Fibroblast of mammary gland (primary cell): ENCODE measurements at regions not wholly inside any gene's neighbourhood (a gene's known extent, or its start where the extent isn't known, plus 50 kb on each side); places are given as distances from the start of the nearest gene placed in this dataset.
"Not testable (repeated sequence)": the region's sequence is repeated elsewhere in the genome, so short reads cannot be mapped to it uniquely, and the experiment has no call there.

Source experiments
- DNase-seq: peaks from one replicate; pipeline ENCODE4 v3.0.0-alpha.2; 2010; ENCODE audit warnings: low read depth
- H3K4me3 ChIP-seq: 2 replicates; pipeline ENCODE4 v1.5.1; 2011; ENCODE audit warnings: low read depth, mild to moderate bottlenecking, low read length, moderate library complexity; ENCODE audit not compliant: control insufficient read depth
- TF ChIP-seq, protein P1 (sequence below): conservative IDR thresholded peaks from 2 replicates; pipeline ENCODE4 v1.5.1; 2011; ENCODE audit warnings: low read depth, low read length, inconsistent platforms; ENCODE audit not compliant: control insufficient read depth, insufficient read depth

GRCh38 chr1:238334170-238334569, 443.4 kb upstream of the ZP4 start:
- no peak for DNase-seq
- no peak overlapping the region for H3K4me3 ChIP-seq
- TF ChIP-seq, protein P1, sequence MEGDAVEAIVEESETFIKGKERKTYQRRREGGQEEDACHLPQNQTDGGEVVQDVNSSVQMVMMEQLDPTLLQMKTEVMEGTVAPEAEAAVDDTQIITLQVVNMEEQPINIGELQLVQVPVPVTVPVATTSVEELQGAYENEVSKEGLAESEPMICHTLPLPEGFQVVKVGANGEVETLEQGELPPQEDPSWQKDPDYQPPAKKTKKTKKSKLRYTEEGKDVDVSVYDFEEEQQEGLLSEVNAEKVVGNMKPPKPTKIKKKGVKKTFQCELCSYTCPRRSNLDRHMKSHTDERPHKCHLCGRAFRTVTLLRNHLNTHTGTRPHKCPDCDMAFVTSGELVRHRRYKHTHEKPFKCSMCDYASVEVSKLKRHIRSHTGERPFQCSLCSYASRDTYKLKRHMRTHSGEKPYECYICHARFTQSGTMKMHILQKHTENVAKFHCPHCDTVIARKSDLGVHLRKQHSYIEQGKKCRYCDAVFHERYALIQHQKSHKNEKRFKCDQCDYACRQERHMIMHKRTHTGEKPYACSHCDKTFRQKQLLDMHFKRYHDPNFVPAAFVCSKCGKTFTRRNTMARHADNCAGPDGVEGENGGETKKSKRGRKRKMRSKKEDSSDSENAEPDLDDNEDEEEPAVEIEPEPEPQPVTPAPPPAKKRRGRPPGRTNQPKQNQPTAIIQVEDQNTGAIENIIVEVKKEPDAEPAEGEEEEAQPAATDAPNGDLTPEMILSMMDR: no peak

- TF ChIP-seq, protein P1: no peak
- DNase-seq: no peak
- no peak overlapping the region for H3K4me3 ChIP-seq
Measured at GRCh38 chr1:238331557-238331956, 440.8 kb upstream of the ZP4 start.

- no peak for DNase-seq
- H3K4me3 ChIP-seq: no peak overlapping the region
- TF ChIP-seq, protein P1: no peak
Measured at GRCh38 chr1:238329671-238330070, 438.9 kb upstream of the ZP4 start.

GRCh38 chr1:238327033-238327432, 436.3 kb upstream of the ZP4 start:
- H3K4me3 ChIP-seq, DNase-seq: not testable (repeated sequence)

DNA sequence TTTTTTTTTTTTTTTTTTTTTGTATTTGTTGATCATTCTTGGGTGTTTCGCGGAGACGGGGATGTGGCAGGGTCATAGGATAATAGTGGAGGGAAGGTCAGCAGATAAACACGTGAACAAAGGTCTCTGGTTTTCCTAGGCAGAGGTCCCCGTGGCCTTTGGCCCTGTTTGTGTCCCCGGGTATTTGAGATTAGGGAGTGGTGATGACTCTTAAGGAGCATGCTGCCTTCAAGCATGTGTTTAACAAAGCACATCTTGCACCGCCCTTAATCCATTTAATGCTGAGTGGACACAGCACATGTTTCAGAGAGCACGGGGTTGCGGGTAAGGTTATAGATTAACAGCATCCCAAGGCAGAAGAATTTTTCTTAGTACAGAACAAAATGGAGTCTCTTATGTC, 435.8 kb upstream of the ZP4 start:
- DNase-seq, H3K4me3 ChIP-seq: not testable (repeated sequence)

DNA sequence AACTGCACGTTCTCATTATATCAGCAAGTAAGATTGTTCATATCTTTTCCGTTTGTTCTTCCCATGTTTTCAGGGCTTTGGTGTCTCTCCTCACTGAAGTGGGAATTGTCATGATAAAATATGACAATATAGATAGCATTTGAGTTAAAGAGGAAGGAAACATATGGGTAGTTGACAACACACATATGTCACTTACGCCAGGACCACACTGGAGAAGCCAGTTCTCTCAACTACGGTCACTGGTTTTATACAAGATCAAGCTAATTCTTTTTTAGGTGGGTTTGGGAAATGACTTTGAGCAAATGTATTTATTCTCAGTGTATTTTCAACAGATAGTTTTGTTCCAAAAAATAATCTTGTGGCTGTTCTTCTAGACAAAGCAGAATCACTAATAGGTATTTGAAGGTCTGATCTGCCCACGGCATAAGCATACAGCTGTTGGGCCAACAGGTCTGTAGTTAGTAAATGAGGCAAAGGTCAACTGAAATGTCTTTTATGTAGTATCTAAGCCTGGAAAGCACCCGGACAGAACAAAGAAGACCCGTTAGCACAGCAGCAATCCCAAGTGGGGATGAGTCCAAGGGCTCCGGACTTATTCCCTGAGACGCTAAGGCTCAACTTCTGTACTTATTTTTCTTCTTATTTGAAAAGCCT, 433.6 kb upstream of the ZP4 start:
- H3K4me3 ChIP-seq: no peak overlapping the region
- no peak for DNase-seq
- TF ChIP-seq, protein P1: no peak

GRCh38 chr1:238323490-238323889, 432.8 kb upstream of the ZP4 start:
- TF ChIP-seq, protein P1: no peak
- no peak for DNase-seq
- H3K4me3 ChIP-seq: no peak overlapping the region

GRCh38 chr1:238319957-238320356, 429.2 kb upstream of the ZP4 start:
- TF ChIP-seq, protein P1: no peak
- no peak for DNase-seq
- H3K4me3 ChIP-seq: no peak overlapping the region
